ENCODE measurements at regions not wholly inside any gene's neighbourhood (a gene's known extent, or its start where the extent isn't known, plus 50 kb on each side); places are given as distances from the start of the nearest gene placed in this dataset.

GRCh38 chr2:111710085-111710484, 173.9 kb downstream of the ANAPC1 start:
- Histone ChIP-seq H3K4me2 (no peak overlapping the region), H3K79me2 (no peaks in the 10 kb centered on the region), H3K4me3 (no peak overlapping the region), H4K20me1 (ENCODE audit: insufficient read depth, poor library complexity, severe bottlenecking) (no peaks in the 10 kb centered on the region), H3K27ac (no peak overlapping the region), H3K36me3 (replicated peaks; ENCODE audit: insufficient read depth, low read depth) (no peaks in the 10 kb centered on the region), H3K4me1 (ENCODE audit: insufficient read depth) (peaks cover 10% of the 10 kb centered on the region), H3K27me3 (no peaks in the 10 kb centered on the region), H3K9me2 (replicated peaks; ENCODE audit: insufficient read depth) (no peaks in the 10 kb centered on the region), H3K9me3 (ENCODE audit: low read depth) (no peaks in the 10 kb centered on the region), H2AFZ (no peak overlapping the region)
- 83% methylated on average over 6 of the region's 6 CpGs for WGBS (ENCODE audit: low lambda C conversion rate, missing lambda C conversion rate)
- TF ChIP-seq CTCF (IDR thresholded peaks at IDR 0.05; ENCODE audit: poor library complexity) (no peak), EZH2 (IDR thresholded peaks at IDR 0.05; ENCODE audit: borderline replicate concordance) (no peak), EZH2phosphoT487 (IDR thresholded peaks at IDR 0.05; ENCODE audit: low read depth, severe bottlenecking, unreplicated experiment) (no peak)
- no peak for DNase-seq (ENCODE audit: low spot score)

- no peak for DNase-seq (ENCODE audit: low spot score)
- no peak overlapping the region for H3K4me3 ChIP-seq
- 92% methylated on average over 4 of the region's 4 CpGs for WGBS (ENCODE audit: low lambda C conversion rate, missing lambda C conversion rate)
- peaks cover 5% of the 10 kb centered on the region for H3K4me1 ChIP-seq (ENCODE audit: insufficient read depth)
- H3K27me3 ChIP-seq = no peaks in the 10 kb centered on the region
- no peaks in the 10 kb centered on the region for H3K36me3 ChIP-seq (replicated peaks; ENCODE audit: insufficient read depth, low read depth)
- H3K4me2 ChIP-seq = no peak overlapping the region
- H3K27ac ChIP-seq = no peak overlapping the region
- no peaks in the 10 kb centered on the region for H3K9me2 ChIP-seq (replicated peaks; ENCODE audit: insufficient read depth)
- no peak overlapping the region for H2AFZ ChIP-seq
- no peaks in the 10 kb centered on the region for H3K9me3 ChIP-seq (ENCODE audit: low read depth)
- TF ChIP-seq CTCF (IDR thresholded peaks at IDR 0.05; ENCODE audit: poor library complexity) = no peak
- no peak for TF ChIP-seq EZH2 (IDR thresholded peaks at IDR 0.05; ENCODE audit: borderline replicate concordance)
- no peaks in the 10 kb centered on the region for H4K20me1 ChIP-seq (ENCODE audit: insufficient read depth, poor library complexity, severe bottlenecking)
- no peaks in the 10 kb centered on the region for H3K79me2 ChIP-seq
Observed at GRCh38 chr2:111710613-111711012, 173.4 kb downstream of the ANAPC1 start.

GRCh38 chr2:111711270-111711669, 172.7 kb downstream of the ANAPC1 start:
- H3K9me3 ChIP-seq (ENCODE audit: low read depth) = no peaks in the 10 kb centered on the region
- H3K36me3 ChIP-seq (replicated peaks; ENCODE audit: insufficient read depth, low read depth) = no peaks in the 10 kb centered on the region
- no peak overlapping the region for H2AFZ ChIP-seq
- no peaks in the 10 kb centered on the region for H4K20me1 ChIP-seq (ENCODE audit: insufficient read depth, poor library complexity, severe bottlenecking)
- no peaks in the 10 kb centered on the region for H3K9me2 ChIP-seq (replicated peaks; ENCODE audit: insufficient read depth)
- H3K4me1 ChIP-seq (ENCODE audit: insufficient read depth) = peaks cover 5% of the 10 kb centered on the region
- H3K4me2 ChIP-seq = no peak overlapping the region
- no peak overlapping the region for H3K4me3 ChIP-seq
- H3K27ac ChIP-seq = no peak overlapping the region
- TF ChIP-seq EZH2 (IDR thresholded peaks at IDR 0.05; ENCODE audit: borderline replicate concordance) = no peak
- no peak for DNase-seq (ENCODE audit: low spot score)
- H3K79me2 ChIP-seq = no peaks in the 10 kb centered on the region
- 92% methylated on average over 4 of the region's 4 CpGs for WGBS (ENCODE audit: low lambda C conversion rate, missing lambda C conversion rate)
- H3K27me3 ChIP-seq = no peaks in the 10 kb centered on the region

- H4K20me1 ChIP-seq (ENCODE audit: insufficient read depth, poor library complexity, severe bottlenecking) = no peaks in the 10 kb centered on the region
- no peak for DNase-seq (ENCODE audit: low spot score)
- peaks cover 5% of the 10 kb centered on the region for H3K4me1 ChIP-seq (ENCODE audit: insufficient read depth)
- H3K9me3 ChIP-seq (ENCODE audit: low read depth) = no peaks in the 10 kb centered on the region
- TF ChIP-seq CTCF (IDR thresholded peaks at IDR 0.05; ENCODE audit: poor library complexity) = no peak
- TF ChIP-seq EZH2 (IDR thresholded peaks at IDR 0.05; ENCODE audit: borderline replicate concordance) = no peak
- TF ChIP-seq EZH2phosphoT487 (IDR thresholded peaks at IDR 0.05; ENCODE audit: low read depth, severe bottlenecking, unreplicated experiment) = no peak
- WGBS (ENCODE audit: low lambda C conversion rate, missing lambda C conversion rate) = 81% methylated on average over 7 of the region's 7 CpGs
- H3K4me2 ChIP-seq = no peak overlapping the region
- H2AFZ ChIP-seq = no peak overlapping the region
- H3K9me2 ChIP-seq (replicated peaks; ENCODE audit: insufficient read depth) = no peaks in the 10 kb centered on the region
- H3K36me3 ChIP-seq (replicated peaks; ENCODE audit: insufficient read depth, low read depth) = no peaks in the 10 kb centered on the region
- no peak overlapping the region for H3K4me3 ChIP-seq
- H3K79me2 ChIP-seq = no peaks in the 10 kb centered on the region
- H3K27me3 ChIP-seq = no peaks in the 10 kb centered on the region
- no peak overlapping the region for H3K27ac ChIP-seq
Observed at GRCh38 chr2:111712361-111712760, 171.6 kb downstream of the ANAPC1 start.
